ENCODE measurements at regions not wholly inside any gene's neighbourhood (a gene's known extent, or its start where the extent isn't known, plus 50 kb on each side); places are given as distances from the start of the nearest gene placed in this dataset.

DNA sequence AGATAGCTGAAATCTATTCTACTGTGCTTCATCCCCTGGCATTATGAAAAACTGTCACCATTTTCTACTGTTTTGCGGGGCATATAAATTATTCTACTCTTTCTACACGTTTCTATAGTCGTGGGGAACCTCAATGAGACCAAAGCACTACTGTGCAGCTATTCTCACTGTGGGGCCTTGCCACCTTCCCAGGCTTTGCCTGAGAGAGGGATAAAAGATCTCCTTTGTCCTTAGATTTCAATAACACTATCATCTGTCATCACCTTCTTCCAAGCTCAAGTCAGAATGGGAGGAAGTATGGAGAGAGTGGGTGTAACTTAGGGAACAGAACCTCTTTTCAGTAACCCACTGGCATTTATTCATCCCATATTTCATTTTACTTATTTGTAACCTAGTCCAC lies 1462.1 kb upstream of the RAG2 start:
- TF ChIP-seq POLR2AphosphoS5 (IDR thresholded peaks at IDR 0.05) (no peak), POLR2A (IDR thresholded peaks at IDR 0.05) (no peak)
- TF ChIP-seq, protein P1, sequence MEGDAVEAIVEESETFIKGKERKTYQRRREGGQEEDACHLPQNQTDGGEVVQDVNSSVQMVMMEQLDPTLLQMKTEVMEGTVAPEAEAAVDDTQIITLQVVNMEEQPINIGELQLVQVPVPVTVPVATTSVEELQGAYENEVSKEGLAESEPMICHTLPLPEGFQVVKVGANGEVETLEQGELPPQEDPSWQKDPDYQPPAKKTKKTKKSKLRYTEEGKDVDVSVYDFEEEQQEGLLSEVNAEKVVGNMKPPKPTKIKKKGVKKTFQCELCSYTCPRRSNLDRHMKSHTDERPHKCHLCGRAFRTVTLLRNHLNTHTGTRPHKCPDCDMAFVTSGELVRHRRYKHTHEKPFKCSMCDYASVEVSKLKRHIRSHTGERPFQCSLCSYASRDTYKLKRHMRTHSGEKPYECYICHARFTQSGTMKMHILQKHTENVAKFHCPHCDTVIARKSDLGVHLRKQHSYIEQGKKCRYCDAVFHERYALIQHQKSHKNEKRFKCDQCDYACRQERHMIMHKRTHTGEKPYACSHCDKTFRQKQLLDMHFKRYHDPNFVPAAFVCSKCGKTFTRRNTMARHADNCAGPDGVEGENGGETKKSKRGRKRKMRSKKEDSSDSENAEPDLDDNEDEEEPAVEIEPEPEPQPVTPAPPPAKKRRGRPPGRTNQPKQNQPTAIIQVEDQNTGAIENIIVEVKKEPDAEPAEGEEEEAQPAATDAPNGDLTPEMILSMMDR (IDR thresholded peaks at IDR 0.05 in 8 of 11, conservative IDR thresholded peaks at IDR 0.05 in 3 of 11), result no peak
- no peak for DNase-seq
- H3K4me3 ChIP-seq, result no peak overlapping the region
- no peaks in the 10 kb centered on the region for H3K4me1 ChIP-seq
- no peak overlapping the region for H3K27ac ChIP-seq
- no peaks in the 10 kb centered on the region for H3K27me3 ChIP-seq (replicated peaks in 1 of 7)
- WGBS, 5 donors, result 70 to 89% (median 82%) methylated on average over 3 of the region's 3 CpGs
- no peaks in the 10 kb centered on the region for H3K36me3 ChIP-seq
- intact Hi-C loops (cut with DNase I; ENCODE audit: low total_unique reads), result no loop called here
- peaks cover 0 to 10% (median 0%) of the 10 kb centered on the region in 8 donors for H3K9me3 ChIP-seq

DNA sequence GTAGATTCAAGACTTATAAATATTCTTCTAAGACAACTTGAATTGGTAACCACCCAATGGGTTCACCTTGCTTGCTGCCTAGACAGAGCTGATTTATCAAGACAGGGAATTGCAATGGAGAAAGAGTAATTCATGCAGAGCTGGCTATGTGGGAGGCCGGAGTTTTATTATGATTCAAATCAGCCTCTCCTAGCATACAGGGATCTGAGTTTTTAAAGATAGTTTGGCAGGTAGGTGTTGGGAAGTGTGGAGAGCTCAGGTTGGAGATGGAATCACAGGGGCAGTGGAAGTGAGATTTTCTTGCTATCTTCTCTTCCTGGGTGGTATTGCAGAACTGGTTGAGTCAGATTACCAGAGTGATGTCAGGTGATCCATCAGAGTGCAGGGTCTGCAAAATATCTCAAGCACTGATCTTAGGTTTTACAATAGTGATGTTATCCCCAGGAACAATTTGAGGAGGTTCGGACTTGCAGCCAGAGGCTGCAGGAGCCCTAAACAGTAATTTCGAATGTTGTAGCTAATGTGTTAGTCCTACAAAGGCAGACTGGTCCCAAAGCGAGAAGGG lies 1448.6 kb upstream of the RAG2 start:
- TF ChIP-seq, protein P1 (IDR thresholded peaks at IDR 0.05 in 8 of 11, conservative IDR thresholded peaks at IDR 0.05 in 3 of 11), result no peak
- no peak for TF ChIP-seq POLR2A (IDR thresholded peaks at IDR 0.05)
- TF ChIP-seq POLR2AphosphoS5 (IDR thresholded peaks at IDR 0.05), result no peak
- no peaks in the 10 kb centered on the region for H3K36me3 ChIP-seq
- DNase-seq, result no peak
- H3K9me3 ChIP-seq, result peaks cover 0 to 3% (median 0%) of the 10 kb centered on the region in 8 donors
- H3K27ac ChIP-seq, result no peak overlapping the region
- 69 to 83% (median 74%) methylated on average over 4 of the region's 4 CpGs for WGBS, 5 donors
- intact Hi-C loops (cut with DNase I; ENCODE audit: low total_unique reads), result no loop called here
- H3K4me1 ChIP-seq, result no peaks in the 10 kb centered on the region
- H3K27me3 ChIP-seq (replicated peaks in 1 of 7), result no peaks in the 10 kb centered on the region
- H3K4me3 ChIP-seq, result no peak overlapping the region

DNA sequence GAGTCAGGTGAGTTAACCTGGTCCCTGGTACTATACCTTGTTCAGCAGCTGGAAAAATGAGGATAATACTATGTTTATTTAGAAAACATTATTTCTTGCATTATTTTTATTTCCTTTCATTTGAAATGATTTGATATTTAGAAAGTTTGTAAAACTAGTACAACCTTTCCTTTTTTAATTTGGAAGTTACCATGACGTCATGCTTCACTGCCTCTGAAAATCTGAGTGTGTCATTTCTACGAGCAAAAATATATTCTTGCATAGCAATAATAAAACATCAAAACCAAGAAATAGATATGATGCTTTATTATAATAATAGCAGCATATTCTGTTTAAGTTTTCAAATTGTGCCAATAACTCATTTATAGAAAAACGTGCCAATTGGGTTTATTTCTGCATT lies 1445.0 kb upstream of the RAG2 start:
- no peaks in the 10 kb centered on the region for H3K4me1 ChIP-seq
- intact Hi-C loops (cut with DNase I; ENCODE audit: low total_unique reads), result no loop called here
- WGBS, 5 donors, result 77 to 85% (median 81%) methylated on average over 3 of the region's 3 CpGs
- no peaks in the 10 kb centered on the region for H3K27me3 ChIP-seq (replicated peaks in 1 of 7)
- H3K36me3 ChIP-seq, result no peaks in the 10 kb centered on the region
- no peaks in the 10 kb centered on the region for H3K9me3 ChIP-seq
- TF ChIP-seq POLR2AphosphoS5 (IDR thresholded peaks at IDR 0.05), result no peak
- TF ChIP-seq, protein P1 (IDR thresholded peaks at IDR 0.05 in 8 of 11, conservative IDR thresholded peaks at IDR 0.05 in 3 of 11), result no peak
- no peak for TF ChIP-seq POLR2A (IDR thresholded peaks at IDR 0.05)
- no peak for DNase-seq
- no peak overlapping the region for H3K27ac ChIP-seq
- H3K4me3 ChIP-seq, result no peak overlapping the region

GRCh38 chr11:38038777-38039176 lies 1440.7 kb upstream of the RAG2 start:
- no peaks in the 10 kb centered on the region for H3K27me3 ChIP-seq (replicated peaks in 1 of 7)
- DNase-seq, result no peak
- TF ChIP-seq POLR2A (IDR thresholded peaks at IDR 0.05) (no peak), POLR2AphosphoS5 (IDR thresholded peaks at IDR 0.05) (no peak)
- TF ChIP-seq, protein P1 (IDR thresholded peaks at IDR 0.05 in 8 of 11, conservative IDR thresholded peaks at IDR 0.05 in 3 of 11), result no peak
- intact Hi-C loops (cut with DNase I; ENCODE audit: low total_unique reads), result no loop called here
- H3K4me3 ChIP-seq, result no peak overlapping the region
- H3K36me3 ChIP-seq, result no peaks in the 10 kb centered on the region
- H3K9me3 ChIP-seq, result peaks cover 0 to 25% (median 5%) of the 10 kb centered on the region in 8 donors
- H3K4me1 ChIP-seq, result no peaks in the 10 kb centered on the region
- WGBS, 5 donors, result 72 to 85% (median 79%) methylated on average over 2 of the region's 2 CpGs
- no peak overlapping the region for H3K27ac ChIP-seq

Measured in spleen (tissue), 11 donors.